Panc1 (cell line): ENCODE measurements at regions not wholly inside any gene's neighbourhood (a gene's known extent, or its start where the extent isn't known, plus 50 kb on each side); places are given as distances from the start of the nearest gene placed in this dataset.

Source experiments
- ATAC-seq: fragments of 200-7000 bp; cut with Tn5 transposase; 2 replicates; pipeline ENCODE4 v1.9.1; 2020; ENCODE audit warnings: mild to moderate bottlenecking, moderate library complexity
- BruUV-seq: library from RNA; stranded (reverse); fragments of 400-500 nt; replicated peaks from 2 replicates; lab custom pipeline; 2021; lab: Mats Ljungman, UMichigan
- CTCF ChIA-PET: fragments of 300-600 bp; sonication (Branson Sonifier 250); formaldehyde crosslinking; loops from one replicate; lab custom pipeline; 2022; ENCODE audit warnings: antibody characterized with exemption; lab: Charles Lee
- POLR2A ChIA-PET: fragments of 300-600 bp; sonication (Branson Sonifier 250); formaldehyde crosslinking; loops from one replicate; lab custom pipeline; 2022; ENCODE audit warnings: antibody characterized with exemption; lab: Charles Lee
- DNase-seq: peaks from one replicate; pipeline ENCODE4 v3.0.0-alpha.2; 2010; ENCODE audit warnings: low read depth, low spot score
- H3K27ac ChIP-seq: 2 replicates; pipeline ENCODE4 v1.5.1; 2011; ENCODE audit warnings: mild to moderate bottlenecking, low read length, inconsistent platforms
- H3K27me3 ChIP-seq: fragments of 200-500 bp; sonication (Bioruptor generic); 2 replicates; pipeline ENCODE4 v1.6.0; 2014; ENCODE audit warnings: low read length, inconsistent platforms; ENCODE audit not compliant: control insufficient read depth, insufficient read depth
- H3K36me3 ChIP-seq: fragments of 200-500 bp; sonication (Bioruptor generic); 2 replicates; pipeline ENCODE4 v1.5.1; 2014; ENCODE audit warnings: inconsistent platforms, mild to moderate bottlenecking, low read length, moderate library complexity; ENCODE audit not compliant: control insufficient read depth, insufficient read depth
- H3K4me1 ChIP-seq: 2 replicates; pipeline ENCODE4 v1.5.1; 2011; ENCODE audit warnings: inconsistent platforms, mild to moderate bottlenecking, low read length, moderate library complexity; ENCODE audit not compliant: control insufficient read depth, insufficient read depth
- H3K4me3 ChIP-seq, 2 experiments: 2 replicates each; pipeline ENCODE4 v1.5.1; 2011 to 2012; ENCODE audit warnings: low read depth in 2 of 2, low read length in 2 of 2, mild to moderate bottlenecking in 2 of 2, inconsistent platforms in 1 of 2, moderate library complexity in 1 of 2
- H3K9me3 ChIP-seq: fragments of 200-500 bp; sonication (Bioruptor generic); 2 replicates; pipeline ENCODE4 v1.5.1; 2014; ENCODE audit warnings: low read depth, mild to moderate bottlenecking, inconsistent platforms, low read length, moderate library complexity; ENCODE audit not compliant: control insufficient read depth, insufficient read depth
- CTCF ChIP-seq: fragments of 450-650 bp; IDR thresholded peaks from 2 replicates; pipeline ENCODE4 v1.5.1; 2017; ENCODE audit warnings: mild to moderate bottlenecking
- POLR2AphosphoS5 ChIP-seq: IDR thresholded peaks from 2 replicates; pipeline ENCODE4 v1.6.1; 2012; ENCODE audit warnings: mild to moderate bottlenecking, low read depth, low read length, moderate library complexity
- SIN3A ChIP-seq: IDR thresholded peaks from 2 replicates; pipeline ENCODE4 v1.6.1; 2012; ENCODE audit warnings: low read depth, mild to moderate bottlenecking, low read length, moderate library complexity, borderline replicate concordance; ENCODE audit not compliant: insufficient read depth
- TCF7L2 ChIP-seq: IDR thresholded peaks from 2 replicates; pipeline ENCODE4 v1.6.1; 2011; ENCODE audit warnings: mild to moderate bottlenecking, low read depth, low read length, inconsistent platforms
- in situ Hi-C: cut with HindIII; loops from 2 replicates; pipeline ENCODE4 v1.10.0; 2016; ENCODE audit warnings: low sequenced_read_pairs, low pct_unique_long_range_greater_than_20kb
- intact Hi-C: fragments of 100-400 bp; cut with micrococcal nuclease; formaldehyde crosslinking; loops from one replicate; pipeline ENCODE4 v1.10.0; 2022; ENCODE audit not compliant: unreplicated experiment
- TF ChIP-seq, protein P1 (sequence below), 2 experiments: IDR thresholded peaks; 2 replicates each; pipeline ENCODE4 v1.6.1; 2011 to 2012; ENCODE audit warnings: low read depth in 2 of 2, control low read depth in 1 of 2, low read length in 1 of 2, mild to moderate bottlenecking in 1 of 2, moderate library complexity in 1 of 2; ENCODE audit not compliant: insufficient read depth in 1 of 2

DNA sequence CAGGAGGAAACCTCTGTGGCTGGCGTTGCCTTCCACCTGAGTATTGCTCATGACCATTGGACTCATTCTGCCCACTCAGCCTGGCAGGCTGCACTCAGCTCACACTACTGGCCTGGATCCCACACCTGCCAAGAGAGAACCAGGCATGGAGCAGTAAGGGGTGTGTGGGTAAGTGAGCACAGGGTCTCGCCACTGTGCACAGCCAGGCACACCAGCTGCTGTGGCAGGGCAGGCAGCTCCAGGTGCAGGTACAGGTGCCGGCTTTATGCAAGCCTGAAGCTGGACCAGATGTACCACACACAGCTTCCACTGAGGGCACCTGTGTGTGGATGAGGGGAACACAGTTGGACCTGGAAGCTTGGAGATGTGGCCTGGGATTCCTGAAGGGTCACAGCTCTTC is 295.2 kb upstream of the SNX7 start:
- no peak overlapping the region for H3K4me3 ChIP-seq
- in situ Hi-C loops (no loop called here), intact Hi-C loops (no loop called here)
- ChIA-PET POLR2A (no interaction called here), CTCF (no interaction called here)
- ATAC-seq: no peak
- H3K27ac ChIP-seq: no peak overlapping the region
- no peak for DNase-seq
- TF ChIP-seq SIN3A (no peak), TCF7L2 (no peak), POLR2AphosphoS5 (no peak), CTCF (no peak)
- no peaks in the 10 kb centered on the region for H3K9me3 ChIP-seq
- BruUV-seq: no TSS peak
- H3K36me3 ChIP-seq: no peaks in the 10 kb centered on the region
- no peaks in the 10 kb centered on the region for H3K27me3 ChIP-seq
- H3K4me1 ChIP-seq: no peaks in the 10 kb centered on the region

GRCh38 chr1:98364544-98364943 is 297.0 kb upstream of the SNX7 start:
- ATAC-seq (no peak), DNase-seq (no peak)
- Histone ChIP-seq H3K27ac (no peak overlapping the region), H3K4me3 (no peak overlapping the region), H3K4me1 (no peaks in the 10 kb centered on the region), H3K36me3 (no peaks in the 10 kb centered on the region), H3K9me3 (no peaks in the 10 kb centered on the region), H3K27me3 (no peaks in the 10 kb centered on the region)
- in situ Hi-C loops: no loop called here
- intact Hi-C loops: no loop called here
- CTCF ChIA-PET: no interaction called here
- TF ChIP-seq SIN3A (no peak), CTCF (no peak)
- POLR2A ChIA-PET: no interaction called here
- no TSS peak for BruUV-seq

- CTCF ChIA-PET: no interaction called here
- intact Hi-C loops: no loop called here
- no TSS peak for BruUV-seq
These were observed 300.7 kb upstream of the SNX7 start for GRCh38 chr1:98360864-98361263.

More at GRCh38 chr1:98360864-98361263, 300.7 kb upstream of the SNX7 start:
- Histone ChIP-seq H3K4me1 (no peaks in the 10 kb centered on the region), H3K27ac (no peak overlapping the region), H3K36me3 (no peaks in the 10 kb centered on the region), H3K27me3 (no peaks in the 10 kb centered on the region), H3K9me3 (no peaks in the 10 kb centered on the region), H3K4me3 (no peak overlapping the region)
- in situ Hi-C loops: no loop called here
- DNase-seq (no peak), ATAC-seq (no peak)
- POLR2A ChIA-PET: no interaction called here
- no peak for TF ChIP-seq CTCF
- no peak for TF ChIP-seq TCF7L2
- no peak for TF ChIP-seq SIN3A
- TF ChIP-seq, protein P1, sequence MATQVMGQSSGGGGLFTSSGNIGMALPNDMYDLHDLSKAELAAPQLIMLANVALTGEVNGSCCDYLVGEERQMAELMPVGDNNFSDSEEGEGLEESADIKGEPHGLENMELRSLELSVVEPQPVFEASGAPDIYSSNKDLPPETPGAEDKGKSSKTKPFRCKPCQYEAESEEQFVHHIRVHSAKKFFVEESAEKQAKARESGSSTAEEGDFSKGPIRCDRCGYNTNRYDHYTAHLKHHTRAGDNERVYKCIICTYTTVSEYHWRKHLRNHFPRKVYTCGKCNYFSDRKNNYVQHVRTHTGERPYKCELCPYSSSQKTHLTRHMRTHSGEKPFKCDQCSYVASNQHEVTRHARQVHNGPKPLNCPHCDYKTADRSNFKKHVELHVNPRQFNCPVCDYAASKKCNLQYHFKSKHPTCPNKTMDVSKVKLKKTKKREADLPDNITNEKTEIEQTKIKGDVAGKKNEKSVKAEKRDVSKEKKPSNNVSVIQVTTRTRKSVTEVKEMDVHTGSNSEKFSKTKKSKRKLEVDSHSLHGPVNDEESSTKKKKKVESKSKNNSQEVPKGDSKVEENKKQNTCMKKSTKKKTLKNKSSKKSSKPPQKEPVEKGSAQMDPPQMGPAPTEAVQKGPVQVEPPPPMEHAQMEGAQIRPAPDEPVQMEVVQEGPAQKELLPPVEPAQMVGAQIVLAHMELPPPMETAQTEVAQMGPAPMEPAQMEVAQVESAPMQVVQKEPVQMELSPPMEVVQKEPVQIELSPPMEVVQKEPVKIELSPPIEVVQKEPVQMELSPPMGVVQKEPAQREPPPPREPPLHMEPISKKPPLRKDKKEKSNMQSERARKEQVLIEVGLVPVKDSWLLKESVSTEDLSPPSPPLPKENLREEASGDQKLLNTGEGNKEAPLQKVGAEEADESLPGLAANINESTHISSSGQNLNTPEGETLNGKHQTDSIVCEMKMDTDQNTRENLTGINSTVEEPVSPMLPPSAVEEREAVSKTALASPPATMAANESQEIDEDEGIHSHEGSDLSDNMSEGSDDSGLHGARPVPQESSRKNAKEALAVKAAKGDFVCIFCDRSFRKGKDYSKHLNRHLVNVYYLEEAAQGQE (IDR thresholded peaks at IDR 0.05; ENCODE audit: insufficient read depth in 1 of 2, low read depth in 2 of 2, low read length in 1 of 2): no peak
- TF ChIP-seq POLR2AphosphoS5: no peak
